ENCODE measurements at regions not wholly inside any gene's neighbourhood (a gene's known extent, or its start where the extent isn't known, plus 50 kb on each side); places are given as distances from the start of the nearest gene placed in this dataset.

GRCh38 chr2:133789743-133790142, 221.5 kb upstream of the NCKAP5 start:
- ATAC-seq (replicated peaks in 6 of 8), result no peak
- Histone ChIP-seq H3K4me1 (replicated peaks in 1 of 2) (no peaks in the 10 kb centered on the region), H3K4me3 (no peak overlapping the region), H3K27ac (no peak overlapping the region)
- in situ Hi-C loops (cut with MboI; ENCODE audit: low pct_unique_long_range_greater_than_20kb in 2 of 9, low sequenced_read_pairs in 9 of 9, unreplicated experiment in 9 of 9), result loop anchor here in 2 of 9 experiments (25.0 kb wide), 2 partner anchors 202 to 527 kb away; no protein-coding TSS in a partner anchor
- WGBS, 10 experiments, result 58 to 96% (median 76%) methylated on average over 1 to 4 of the region's 4 CpGs; no CpG with 5 or more reads in 3 of the 10 experiments

GRCh38 chr2:133790711-133791110, 222.4 kb upstream of the NCKAP5 start:
- Histone ChIP-seq H3K4me1 (replicated peaks in 1 of 2) (no peaks in the 10 kb centered on the region), H3K27ac (no peak overlapping the region), H3K4me3 (no peak overlapping the region)
- in situ Hi-C loops (cut with MboI; ENCODE audit: low pct_unique_long_range_greater_than_20kb in 2 of 9, low sequenced_read_pairs in 9 of 9, unreplicated experiment in 9 of 9), result loop anchor here in 2 of 9 experiments (25.0 kb wide), 2 partner anchors 203 to 528 kb away; no protein-coding TSS in a partner anchor
- no peak for ATAC-seq (replicated peaks in 6 of 8)
- WGBS, 10 experiments, result 17 to 100% (median 57%) methylated on average over 1 of the region's 1 CpG; no CpG with 5 or more reads in 3 of the 10 experiments

DNA sequence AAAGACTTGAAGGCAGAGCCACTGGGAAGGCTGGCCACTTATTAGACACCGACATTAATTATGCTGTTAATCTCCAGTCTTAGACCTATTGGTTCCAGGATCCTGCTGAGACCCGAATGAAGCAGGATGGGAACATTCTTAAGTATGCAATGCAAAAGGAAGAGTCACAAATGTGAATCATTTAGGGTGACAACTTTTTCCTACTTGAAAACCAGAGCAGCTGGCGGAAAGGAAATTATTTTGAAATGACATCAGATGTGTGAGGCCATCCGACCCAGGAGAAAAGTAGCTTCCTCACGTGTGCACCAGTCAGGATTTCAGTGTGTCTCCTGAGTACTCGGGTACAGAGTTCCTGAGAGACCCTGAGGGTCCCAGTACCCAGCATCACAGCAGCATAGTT, 222.9 kb upstream of the NCKAP5 start:
- in situ Hi-C loops (cut with MboI; ENCODE audit: low pct_unique_long_range_greater_than_20kb in 2 of 9, low sequenced_read_pairs in 9 of 9, unreplicated experiment in 9 of 9), result loop anchor here in 2 of 9 experiments (25.0 kb wide), 2 partner anchors 204 to 529 kb away; no protein-coding TSS in a partner anchor
- WGBS, 10 experiments, result 3 to 100% (median 73%) methylated on average over 1 to 6 of the region's 6 CpGs
- no peak overlapping the region for H3K4me3 ChIP-seq
- peak in 2 of 8 experiments; percentile 44 to 49 for ATAC-seq (replicated peaks in 6 of 8)
- H3K4me1 ChIP-seq (replicated peaks in 1 of 2), result no peaks in the 10 kb centered on the region
- H3K27ac ChIP-seq, result no peak overlapping the region

GRCh38 chr2:133792223-133792622, 224.0 kb upstream of the NCKAP5 start:
- no peak for ATAC-seq (replicated peaks in 6 of 8)
- no peaks in the 10 kb centered on the region for H3K4me1 ChIP-seq (replicated peaks in 1 of 2)
- no peak overlapping the region for H3K27ac ChIP-seq
- in situ Hi-C loops (cut with MboI; ENCODE audit: low pct_unique_long_range_greater_than_20kb in 2 of 9, low sequenced_read_pairs in 9 of 9, unreplicated experiment in 9 of 9), result loop anchor here in 2 of 9 experiments (25.0 kb wide), 2 partner anchors 205 to 530 kb away; no protein-coding TSS in a partner anchor
- no peak overlapping the region for H3K4me3 ChIP-seq
- 20 to 100% (median 87%) methylated on average over 1 to 5 of the region's 5 CpGs; no CpG with 5 or more reads in 1 of the 10 experiments for WGBS, 10 experiments

DNA sequence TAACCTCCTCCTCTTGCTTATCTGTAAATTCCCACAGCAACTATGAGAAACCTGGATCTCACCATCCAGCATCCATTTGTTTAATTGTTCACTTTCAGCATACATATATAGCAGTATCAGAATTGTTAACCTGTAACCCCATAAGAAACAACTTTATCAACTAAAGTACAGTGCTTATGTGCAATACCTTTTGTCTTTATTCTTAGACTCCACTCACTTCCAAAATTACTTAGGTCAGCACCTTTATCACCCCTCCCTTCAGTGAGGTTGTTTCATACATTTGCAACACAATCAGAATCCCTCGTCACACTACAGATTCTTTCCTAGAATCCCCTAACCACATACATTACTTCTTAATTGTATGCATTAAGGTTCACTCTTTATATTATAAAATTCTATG, 225.9 kb upstream of the NCKAP5 start:
- in situ Hi-C loops (cut with MboI; ENCODE audit: low pct_unique_long_range_greater_than_20kb in 2 of 9, low sequenced_read_pairs in 9 of 9, unreplicated experiment in 9 of 9), result loop anchor here in 2 of 9 experiments (25.0 kb wide), 2 partner anchors 207 to 532 kb away; no protein-coding TSS in a partner anchor
- H3K4me1 ChIP-seq (replicated peaks in 1 of 2), result no peaks in the 10 kb centered on the region
- H3K4me3 ChIP-seq, result no peak overlapping the region
- ATAC-seq (replicated peaks in 6 of 8), result no peak
- WGBS, 10 experiments, result 75 to 100% (median 89%) methylated on average over 1 of the region's 1 CpG; no CpG with 5 or more reads in 5 of the 10 experiments
- no peak overlapping the region for H3K27ac ChIP-seq

DNA sequence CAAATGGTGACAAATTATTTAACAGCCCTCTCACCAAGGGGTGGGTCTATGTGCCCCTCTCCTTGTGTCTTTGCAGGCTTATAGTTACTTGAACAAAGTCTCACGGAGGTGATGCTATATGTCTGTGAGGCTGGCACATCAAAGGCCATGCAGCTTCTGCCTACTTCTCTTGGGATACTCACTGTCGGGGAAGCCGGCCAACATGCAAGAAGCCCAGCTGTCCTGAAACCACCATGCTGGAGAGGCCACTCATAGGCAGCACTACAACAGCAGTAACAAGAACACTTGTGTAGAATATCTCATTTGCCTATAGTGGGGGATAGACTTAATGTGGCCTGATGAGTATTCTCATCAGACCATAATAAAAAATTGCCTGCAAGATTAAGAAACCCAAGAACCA, 233.7 kb upstream of the NCKAP5 start:
- H3K27ac ChIP-seq, result no peak overlapping the region
- peaks cover 7 to 8% of the 10 kb centered on the region in 2 donors for H3K4me1 ChIP-seq (replicated peaks in 1 of 2)
- in situ Hi-C loops (cut with MboI; ENCODE audit: low pct_unique_long_range_greater_than_20kb in 2 of 9, low sequenced_read_pairs in 9 of 9, unreplicated experiment in 9 of 9), result no loop called here
- no peak overlapping the region for H3K4me3 ChIP-seq
- WGBS, 10 experiments, result 53 to 100% (median 93%) methylated on average over 1 to 3 of the region's 3 CpGs; no CpG with 5 or more reads in 1 of the 10 experiments
- ATAC-seq (replicated peaks in 6 of 8), result peak in 1 of 8 experiments; percentile 12

DNA sequence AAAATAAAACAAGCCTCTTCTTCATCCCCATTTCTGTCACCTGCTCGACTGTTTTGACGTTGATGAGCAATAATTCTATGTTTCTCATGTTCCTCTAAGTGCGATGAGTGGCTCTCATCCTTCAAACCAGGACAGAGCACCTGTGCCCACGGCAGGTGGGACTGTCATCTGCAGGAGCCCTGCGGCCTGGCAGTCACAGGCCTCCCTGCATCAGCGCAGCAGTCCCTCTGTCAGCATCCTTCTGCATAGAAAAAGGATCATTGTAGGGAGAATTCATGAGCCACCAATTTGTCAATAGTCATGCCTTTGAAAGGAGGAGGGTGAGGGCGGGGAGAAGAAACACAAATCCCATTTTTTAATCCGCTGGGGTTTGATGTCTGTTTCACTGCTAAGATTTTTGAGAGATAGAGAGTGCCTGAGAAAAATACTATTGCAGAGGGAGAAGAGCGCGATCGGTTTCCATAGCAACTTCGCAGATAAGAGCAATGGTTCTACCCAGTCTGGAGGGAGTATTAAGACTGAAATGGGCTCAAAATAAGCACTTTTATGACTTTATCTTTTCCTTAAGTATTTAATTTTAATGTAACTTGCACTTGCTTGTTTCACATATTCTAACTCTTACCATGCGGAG, 234.3 kb upstream of the NCKAP5 start:
- H3K27ac ChIP-seq, result no peak overlapping the region
- WGBS, 10 experiments, result 27 to 93% (median 73%) methylated on average over 1 to 8 of the region's 13 CpGs

GRCh38 chr2:133806564-133806963, 238.3 kb upstream of the NCKAP5 start:
- WGBS, 10 experiments, result 10 to 94% (median 83%) methylated on average over 1 to 5 of the region's 5 CpGs; no CpG with 5 or more reads in 2 of the 10 experiments
- ATAC-seq (replicated peaks in 6 of 8), result no peak
- Histone ChIP-seq H3K27ac (no peak overlapping the region), H3K4me1 (replicated peaks in 1 of 2) (peaks cover 7 to 8% of the 10 kb centered on the region in 2 donors), H3K4me3 (no peak overlapping the region)
- in situ Hi-C loops (cut with MboI; ENCODE audit: low pct_unique_long_range_greater_than_20kb in 2 of 9, low sequenced_read_pairs in 9 of 9, unreplicated experiment in 9 of 9), result no loop called here

More for the DNA sequence above, 234.3 kb upstream of the NCKAP5 start:
- ATAC-seq (replicated peaks in 6 of 8), result peak in 5 of 8 experiments; percentile 22 to 84 (median 72)
- in situ Hi-C loops (cut with MboI; ENCODE audit: low pct_unique_long_range_greater_than_20kb in 2 of 9, low sequenced_read_pairs in 9 of 9, unreplicated experiment in 9 of 9), result no loop called here
- Histone ChIP-seq H3K4me3 (no peak overlapping the region), H3K4me1 (replicated peaks in 1 of 2) (peaks cover 7 to 8% of the 10 kb centered on the region in 2 donors)

- H3K4me3 ChIP-seq, result no peak overlapping the region
- H3K27ac ChIP-seq, result no peak overlapping the region
- in situ Hi-C loops (cut with MboI; ENCODE audit: low pct_unique_long_range_greater_than_20kb in 2 of 9, low sequenced_read_pairs in 9 of 9, unreplicated experiment in 9 of 9), result no loop called here
- WGBS, 10 experiments, result 46 to 100% (median 95%) methylated on average over 1 of the region's 1 CpG
- ATAC-seq (replicated peaks in 6 of 8), result no peak
- no peaks in the 10 kb centered on the region for H3K4me1 ChIP-seq (replicated peaks in 1 of 2)
These were observed 241.2 kb upstream of the NCKAP5 start for GRCh38 chr2:133809485-133809884.

- Histone ChIP-seq H3K4me3 (no peak overlapping the region), H3K27ac (no peak overlapping the region), H3K4me1 (replicated peaks in 1 of 2) (no peaks in the 10 kb centered on the region)
- 38 to 84% (median 61%) methylated on average over 1 to 2 of the region's 2 CpGs for whole genome bisulfite sequencing, 10 experiments
- in situ Hi-C loops (cut with MboI; ENCODE audit: low pct_unique_long_range_greater_than_20kb in 2 of 9, low sequenced_read_pairs in 9 of 9, unreplicated experiment in 9 of 9), result no loop called here
- no peak for ATAC-seq (replicated peaks in 6 of 8)
These were observed 242.3 kb upstream of the NCKAP5 start for GRCh38 chr2:133810559-133810958.

GRCh38 chr2:133811409-133812125, 243.3 kb upstream of the NCKAP5 start:
- WGBS, 10 experiments, result 68 to 92% (median 79%) methylated on average over 2 to 4 of the region's 4 CpGs
- in situ Hi-C loops (cut with MboI; ENCODE audit: low pct_unique_long_range_greater_than_20kb in 2 of 9, low sequenced_read_pairs in 9 of 9, unreplicated experiment in 9 of 9), result no loop called here

GRCh38 chr2:133812826-133813617, 244.8 kb upstream of the NCKAP5 start:
- no peak for ATAC-seq (replicated peaks in 6 of 8)
- H3K4me3 ChIP-seq, result no peak overlapping the region
- in situ Hi-C loops (cut with MboI; ENCODE audit: low pct_unique_long_range_greater_than_20kb in 2 of 9, low sequenced_read_pairs in 9 of 9, unreplicated experiment in 9 of 9), result no loop called here
- H3K27ac ChIP-seq, result no peak overlapping the region
- 46 to 96% (median 83%) methylated on average over 3 to 4 of the region's 4 CpGs; no CpG with 5 or more reads in 2 of the 10 experiments for WGBS, 10 experiments
- H3K4me1 ChIP-seq (replicated peaks in 1 of 2), result peaks cover 0 to under 1% of the 10 kb centered on the region in 2 donors

More at GRCh38 chr2:133811409-133812125, 243.3 kb upstream of the NCKAP5 start:
- no peaks in the 10 kb centered on the region for H3K4me1 ChIP-seq (replicated peaks in 1 of 2)
- no peak overlapping the region for H3K27ac ChIP-seq
- H3K4me3 ChIP-seq, result no peak overlapping the region
- ATAC-seq (replicated peaks in 6 of 8), result no peak

Data from motor neuron (in vitro differentiated cells).